Liver (tissue), 8 donors: ENCODE measurements at regions not wholly inside any gene's neighbourhood (a gene's known extent, or its start where the extent isn't known, plus 50 kb on each side); places are given as distances from the start of the nearest gene placed in this dataset.

Experiments used
- DNase-seq: peaks from one replicate; pipeline ENCODE4 v3.0.0-alpha.2; 2017; ENCODE audit warnings: low spot score
- H3K27ac ChIP-seq, 2 donors: one replicate each; pipeline ENCODE4 v1.7.0; 2013; ENCODE audit warnings: inconsistent platforms in 2 of 2, low read length in 2 of 2, control low read depth in 1 of 2, low read depth in 1 of 2, mild to moderate bottlenecking in 1 of 2
- H3K27me3 ChIP-seq, 4 donors: one replicate each; pipeline versions ENCODE4 v1.6.1 to v1.7.0; 2013; ENCODE audit warnings: low read length in 3 of 4, inconsistent platforms in 1 of 4, mild to moderate bottlenecking in 1 of 4, moderate library complexity in 1 of 4; ENCODE audit not compliant: control insufficient read depth in 4 of 4, insufficient read depth in 4 of 4
- H3K36me3 ChIP-seq, 4 donors: one replicate each; pipeline versions ENCODE4 v1.6.1 to v1.7.0; 2013; ENCODE audit warnings: low read length in 3 of 4, mild to moderate bottlenecking in 3 of 4, low read depth in 1 of 4, moderate library complexity in 1 of 4; ENCODE audit not compliant: control insufficient read depth in 4 of 4, insufficient read depth in 3 of 4
- H3K4me1 ChIP-seq, 4 donors: one replicate each; pipeline versions ENCODE4 v1.6.1 to v1.7.0; 2013; ENCODE audit warnings: low read length in 3 of 4, mild to moderate bottlenecking in 3 of 4, moderate library complexity in 1 of 4; ENCODE audit not compliant: control insufficient read depth in 4 of 4, insufficient read depth in 4 of 4
- H3K4me3 ChIP-seq, 3 donors: one replicate each; pipeline versions ENCODE4 v1.6.1 to v1.7.0; 2013; ENCODE audit warnings: low read length in 3 of 3, control low read depth in 1 of 3, low read depth in 1 of 3, mild to moderate bottlenecking in 1 of 3
- H3K9ac ChIP-seq, 2 donors: one replicate each; pipeline ENCODE4 v1.7.0; 2013; ENCODE audit warnings: low read length in 2 of 2, mild to moderate bottlenecking in 2 of 2, moderate library complexity in 2 of 2, control low read depth in 1 of 2, low read depth in 1 of 2
- H3K9me3 ChIP-seq, 4 donors: one replicate each; pipeline versions ENCODE4 v1.6.1 to v1.7.0; 2013; ENCODE audit warnings: low read length in 3 of 4; ENCODE audit not compliant: control insufficient read depth in 4 of 4
- FOXA2 ChIP-seq: IDR thresholded peaks from 2 replicates; pipeline ENCODE4 v1.6.1; 2016; ENCODE audit warnings: antibody characterized with exemption
- GABPA ChIP-seq, 2 donors: IDR thresholded peaks in 1 of 2; conservative IDR thresholded peaks in 1 of 2; 2 replicates each; pipeline ENCODE4 v1.6.1; 2016; ENCODE audit warnings: antibody characterized with exemption in 2 of 2, mild to moderate bottlenecking in 1 of 2, moderate library complexity in 1 of 2
- HNF4A ChIP-seq, 2 donors: conservative IDR thresholded peaks; 2 replicates each; pipeline ENCODE4 v1.6.1; 2016; ENCODE audit warnings: antibody characterized with exemption in 2 of 2, mild to moderate bottlenecking in 2 of 2
- HNF4G ChIP-seq: IDR thresholded peaks from 2 replicates; pipeline ENCODE4 v1.6.1; 2016; ENCODE audit warnings: antibody characterized with exemption
- JUND ChIP-seq, 2 donors: IDR thresholded peaks; 2 replicates each; pipeline ENCODE4 v1.6.1; 2016; ENCODE audit warnings: antibody characterized with exemption in 2 of 2
- NR2F2 ChIP-seq: IDR thresholded peaks from 2 replicates; pipeline ENCODE4 v1.6.1; 2016; ENCODE audit warnings: antibody characterized with exemption
- RAD21 ChIP-seq, 2 donors: IDR thresholded peaks; 2 replicates each; pipeline ENCODE4 v1.6.1; 2016; ENCODE audit warnings: antibody characterized with exemption in 2 of 2, mild to moderate bottlenecking in 2 of 2
- RXRA ChIP-seq, 2 donors: IDR thresholded peaks; 2 replicates each; pipeline ENCODE4 v1.6.1; 2017 to 2018; ENCODE audit warnings: antibody characterized with exemption in 2 of 2, mild to moderate bottlenecking in 1 of 2
- SP1 ChIP-seq: IDR thresholded peaks from 2 replicates; pipeline ENCODE4 v1.6.1; 2018; ENCODE audit warnings: antibody characterized with exemption, mild to moderate bottlenecking
- WGBS: extraction: QIAGEN DNeasy Blood & Tissue Kit; methylation state at CpG from one replicate; pipeline ENCODE4 v1.1.7; 2013; 5-methylcytosine and 5-hydroxymethylcytosine counted together
- TF ChIP-seq, protein P1 (sequence below): fragments of 150-350 bp; IDR thresholded peaks from 2 replicates; pipeline ENCODE4 v1.5.1; 2017; ENCODE audit warnings: improper control_type of control experiment, low read depth, low read length; ENCODE audit not compliant: missing input control
- TF ChIP-seq, protein P2 (sequence below): IDR thresholded peaks from 2 replicates; pipeline ENCODE4 v1.6.1; 2016; ENCODE audit warnings: antibody characterized with exemption
- TF ChIP-seq, protein P3 (sequence below): IDR thresholded peaks from 2 replicates; pipeline ENCODE4 v1.6.1; 2016; ENCODE audit warnings: antibody characterized with exemption
- donor health status: healthy.
- donor health status: healthy.
- donor health status: healthy.
- donor health status: healthy.
- donor health status: healthy.

DNA sequence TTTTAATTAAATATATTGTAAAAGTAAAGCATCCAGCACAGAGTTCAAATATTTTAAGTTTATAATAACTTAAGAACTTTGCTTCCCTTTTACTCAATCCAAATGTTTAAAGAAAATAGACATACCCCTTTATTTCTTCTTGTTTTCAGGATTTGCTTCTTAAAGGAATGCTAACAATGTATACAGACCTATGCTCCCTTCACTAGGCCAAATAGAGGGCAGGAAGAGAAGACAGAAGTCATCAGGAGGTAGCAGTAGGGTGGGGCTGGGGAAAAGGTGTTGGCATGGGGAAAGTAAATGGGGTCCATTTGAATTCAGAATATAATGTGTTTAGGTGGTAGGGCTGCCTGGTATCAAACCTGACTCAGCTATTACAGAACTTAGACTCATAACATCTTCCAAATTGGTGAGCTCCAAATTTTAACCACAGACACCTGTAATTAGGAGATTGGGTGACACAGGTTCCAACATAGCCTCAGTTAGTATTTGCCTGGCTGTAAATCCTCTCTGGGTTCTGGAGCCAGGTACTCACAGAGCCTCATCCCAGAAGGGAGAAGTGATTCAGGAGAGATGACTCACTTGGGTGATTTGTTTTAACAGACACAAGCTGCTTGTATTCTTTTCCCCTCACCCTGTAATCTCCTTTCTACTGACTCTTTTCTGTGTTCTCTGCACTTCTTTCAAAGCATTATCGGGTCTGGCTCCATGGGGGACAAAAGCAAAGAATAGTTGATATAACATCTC lies 60.1 kb upstream of the DUSP10 start (continued):
- TF ChIP-seq JUND (IDR thresholded peaks at IDR 0.05) (no peak), FOXA2 (no peak), RAD21 (IDR thresholded peaks at IDR 0.05) (no peak), NR2F2 (no peak)
- TF ChIP-seq, protein P1, sequence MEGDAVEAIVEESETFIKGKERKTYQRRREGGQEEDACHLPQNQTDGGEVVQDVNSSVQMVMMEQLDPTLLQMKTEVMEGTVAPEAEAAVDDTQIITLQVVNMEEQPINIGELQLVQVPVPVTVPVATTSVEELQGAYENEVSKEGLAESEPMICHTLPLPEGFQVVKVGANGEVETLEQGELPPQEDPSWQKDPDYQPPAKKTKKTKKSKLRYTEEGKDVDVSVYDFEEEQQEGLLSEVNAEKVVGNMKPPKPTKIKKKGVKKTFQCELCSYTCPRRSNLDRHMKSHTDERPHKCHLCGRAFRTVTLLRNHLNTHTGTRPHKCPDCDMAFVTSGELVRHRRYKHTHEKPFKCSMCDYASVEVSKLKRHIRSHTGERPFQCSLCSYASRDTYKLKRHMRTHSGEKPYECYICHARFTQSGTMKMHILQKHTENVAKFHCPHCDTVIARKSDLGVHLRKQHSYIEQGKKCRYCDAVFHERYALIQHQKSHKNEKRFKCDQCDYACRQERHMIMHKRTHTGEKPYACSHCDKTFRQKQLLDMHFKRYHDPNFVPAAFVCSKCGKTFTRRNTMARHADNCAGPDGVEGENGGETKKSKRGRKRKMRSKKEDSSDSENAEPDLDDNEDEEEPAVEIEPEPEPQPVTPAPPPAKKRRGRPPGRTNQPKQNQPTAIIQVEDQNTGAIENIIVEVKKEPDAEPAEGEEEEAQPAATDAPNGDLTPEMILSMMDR, result no peak
- TF ChIP-seq, protein P2, sequence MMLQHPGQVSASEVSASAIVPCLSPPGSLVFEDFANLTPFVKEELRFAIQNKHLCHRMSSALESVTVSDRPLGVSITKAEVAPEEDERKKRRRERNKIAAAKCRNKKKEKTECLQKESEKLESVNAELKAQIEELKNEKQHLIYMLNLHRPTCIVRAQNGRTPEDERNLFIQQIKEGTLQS, result no peak

DNA sequence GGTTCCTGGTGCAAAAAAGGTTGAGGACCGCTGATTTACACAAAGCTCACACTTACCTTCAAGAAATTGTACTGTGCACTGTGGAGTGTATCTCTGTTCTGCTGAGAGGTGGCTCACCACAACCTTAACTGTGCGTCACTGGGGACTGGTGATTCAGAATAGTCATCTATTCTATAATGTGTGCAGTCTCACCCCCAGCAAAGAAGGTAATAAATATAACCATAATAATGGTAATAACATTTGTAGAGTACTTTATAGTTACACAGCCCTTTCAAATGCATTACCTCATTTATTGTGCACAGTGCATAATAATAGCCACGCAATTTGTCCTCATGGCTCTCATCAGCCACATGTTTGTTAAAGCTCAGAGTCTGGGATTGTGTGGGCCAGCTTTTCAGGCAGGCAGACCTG lies 59.4 kb upstream of the DUSP10 start:
- TF ChIP-seq, protein P2, result no peak
- no peak for TF ChIP-seq HNF4A (conservative IDR thresholded peaks at IDR 0.05)
- no peak for TF ChIP-seq RXRA (IDR thresholded peaks at IDR 0.05)
- Histone ChIP-seq H3K36me3 (no peaks in the 10 kb centered on the region), H3K27me3 (no peaks in the 10 kb centered on the region), H3K9me3 (peaks cover 0 to 2% (median 0%) of the 10 kb centered on the region in 4 donors), H3K4me1 (no peaks in the 10 kb centered on the region), H3K27ac (no peak overlapping the region), H3K4me3 (no peak overlapping the region), H3K9ac (no peak overlapping the region)
- DNase-seq, result no peak
- WGBS, result 95% methylated on average over 3 of the region's 3 CpGs

DNA sequence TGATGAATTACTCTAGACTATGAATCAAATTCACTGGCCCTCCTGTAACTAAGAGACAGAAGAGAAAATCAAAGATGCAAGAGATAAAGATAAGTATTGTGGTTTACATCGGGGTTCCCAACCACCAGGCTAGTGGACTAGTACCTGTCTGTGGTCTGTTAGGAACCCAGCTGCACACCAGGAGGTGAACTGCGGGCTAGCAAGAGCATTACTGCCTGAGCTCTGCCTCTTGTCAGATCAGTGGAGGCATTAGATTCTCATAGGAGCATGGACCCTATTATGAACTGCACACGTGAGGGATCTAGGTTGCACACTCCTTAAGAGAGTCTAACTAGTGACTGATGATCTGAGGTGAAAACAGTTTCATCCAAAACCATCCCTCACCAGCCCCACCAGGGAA lies 58.9 kb upstream of the DUSP10 start:
- no peak for DNase-seq
- WGBS, result 67% methylated on average over 3 of the region's 3 CpGs

More for the DNA sequence above, 58.9 kb upstream of the DUSP10 start:
- H3K9me3 ChIP-seq, result peaks cover 0 to 2% (median 0%) of the 10 kb centered on the region in 4 donors
- no peak overlapping the region for H3K27ac ChIP-seq
- no peaks in the 10 kb centered on the region for H3K36me3 ChIP-seq
- no peaks in the 10 kb centered on the region for H3K27me3 ChIP-seq
- no peak overlapping the region for H3K4me3 ChIP-seq
- TF ChIP-seq, protein P3, sequence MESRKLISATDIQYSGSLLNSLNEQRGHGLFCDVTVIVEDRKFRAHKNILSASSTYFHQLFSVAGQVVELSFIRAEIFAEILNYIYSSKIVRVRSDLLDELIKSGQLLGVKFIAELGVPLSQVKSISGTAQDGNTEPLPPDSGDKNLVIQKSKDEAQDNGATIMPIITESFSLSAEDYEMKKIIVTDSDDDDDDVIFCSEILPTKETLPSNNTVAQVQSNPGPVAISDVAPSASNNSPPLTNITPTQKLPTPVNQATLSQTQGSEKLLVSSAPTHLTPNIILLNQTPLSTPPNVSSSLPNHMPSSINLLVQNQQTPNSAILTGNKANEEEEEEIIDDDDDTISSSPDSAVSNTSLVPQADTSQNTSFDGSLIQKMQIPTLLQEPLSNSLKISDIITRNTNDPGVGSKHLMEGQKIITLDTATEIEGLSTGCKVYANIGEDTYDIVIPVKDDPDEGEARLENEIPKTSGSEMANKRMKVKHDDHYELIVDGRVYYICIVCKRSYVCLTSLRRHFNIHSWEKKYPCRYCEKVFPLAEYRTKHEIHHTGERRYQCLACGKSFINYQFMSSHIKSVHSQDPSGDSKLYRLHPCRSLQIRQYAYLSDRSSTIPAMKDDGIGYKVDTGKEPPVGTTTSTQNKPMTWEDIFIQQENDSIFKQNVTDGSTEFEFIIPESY, result no peak
- TF ChIP-seq RXRA (IDR thresholded peaks at IDR 0.05) (no peak), SP1 (no peak), GABPA (IDR thresholded peaks at IDR 0.05 in 1 of 2, conservative IDR thresholded peaks at IDR 0.05 in 1 of 2) (no peak), HNF4G (no peak)
- H3K9ac ChIP-seq, result no peak overlapping the region
- H3K4me1 ChIP-seq, result no peaks in the 10 kb centered on the region
